Neural progenitor cell (in vitro differentiated cells): ENCODE measurements at regions not wholly inside any gene's neighbourhood (a gene's known extent, or its start where the extent isn't known, plus 50 kb on each side); places are given as distances from the start of the nearest gene placed in this dataset.

Experiments used
- DNase-seq: peaks from one replicate; pipeline ENCODE4 v3.0.0-alpha.2; 2016; ENCODE audit warnings: low spot score
- H2AFZ ChIP-seq: fragments of 200-600 bp; sonication (generic); replicated peaks from 2 replicates; pipeline ENCODE4 v1.6.1; 2016; ENCODE audit warnings: antibody characterized with exemption
- H3F3A ChIP-seq: fragments of 200-600 bp; sonication (generic); 2 replicates; pipeline ENCODE4 v1.6.1; 2016; ENCODE audit warnings: antibody characterized with exemption, low read depth
- H3K27ac ChIP-seq: fragments of 200-600 bp; sonication (generic); 2 replicates; pipeline ENCODE4 v1.5.1; 2016; ENCODE audit warnings: mild to moderate bottlenecking
- H3K27me3 ChIP-seq: fragments of 200-600 bp; sonication (generic); 2 replicates; pipeline ENCODE4 v1.6.1; 2016; ENCODE audit warnings: mild to moderate bottlenecking, moderate library complexity
- H3K36me3 ChIP-seq: fragments of 200-600 bp; sonication (generic); 2 replicates; pipeline ENCODE4 v1.5.1; 2016
- H3K4me1 ChIP-seq: fragments of 200-600 bp; sonication (generic); 2 replicates; pipeline ENCODE4 v1.6.1; 2016; ENCODE audit warnings: mixed run types
- H3K4me2 ChIP-seq: fragments of 200-600 bp; sonication (generic); 2 replicates; pipeline ENCODE4 v1.6.1; 2016
- H3K4me3 ChIP-seq: fragments of 200-600 bp; sonication (generic); 2 replicates; pipeline ENCODE4 v1.5.1; 2016
- H3K79me2 ChIP-seq: fragments of 200-600 bp; sonication (generic); 2 replicates; pipeline ENCODE4 v1.6.1; 2016; ENCODE audit warnings: low read depth
- H3K9ac ChIP-seq: fragments of 200-600 bp; sonication (generic); 2 replicates; pipeline ENCODE4 v1.6.1; 2016
- H3K9me3 ChIP-seq: fragments of 200-600 bp; sonication (generic); 2 replicates; pipeline ENCODE4 v1.5.1; 2016; ENCODE audit warnings: low read depth
- H4K20me1 ChIP-seq: fragments of 200-600 bp; sonication (generic); 2 replicates; pipeline ENCODE4 v1.6.1; 2016; ENCODE audit warnings: low read depth
- H3K27ac Mint-ChIP-seq: 3 replicates; pipeline ENCODE4 v1.8.0; 2021; ENCODE audit warnings: mixed read lengths
- H3K27me3 Mint-ChIP-seq: 2 replicates; pipeline ENCODE4 v1.8.0; 2022; ENCODE audit warnings: low read depth, mild to moderate bottlenecking, inconsistent platforms, moderate library complexity, mixed read lengths; ENCODE audit not compliant: insufficient read depth
- H3K36me3 Mint-ChIP-seq: 3 replicates; pipeline ENCODE4 v1.8.0; 2021; ENCODE audit warnings: mixed read lengths
- H3K4me1 Mint-ChIP-seq: 3 replicates; pipeline ENCODE4 v1.8.0; 2021; ENCODE audit warnings: mixed read lengths
- H3K4me3 Mint-ChIP-seq: 3 replicates; pipeline ENCODE4 v1.8.0; 2021; ENCODE audit warnings: mild to moderate bottlenecking, moderate library complexity, mixed read lengths
- H3K9me3 Mint-ChIP-seq: 3 replicates; pipeline ENCODE4 v1.8.0; 2020; ENCODE audit warnings: mixed read lengths
- EZH2 ChIP-seq: fragments of 200-600 bp; sonication (generic); IDR thresholded peaks from 2 replicates; pipeline ENCODE4 v1.6.1; 2017; ENCODE audit warnings: antibody characterized with exemption, mild to moderate bottlenecking, moderate library complexity
- EZH2phosphoT487 ChIP-seq: fragments of 200-600 bp; sonication (generic); IDR thresholded peaks from 2 replicates; pipeline ENCODE4 v1.6.1; 2017; ENCODE audit warnings: antibody characterized with exemption
- TF ChIP-seq, protein P1 (sequence below): fragments of 200-600 bp; sonication (generic); IDR thresholded peaks from 2 replicates; pipeline ENCODE4 v1.5.1; 2017; ENCODE audit warnings: antibody characterized with exemption, mild to moderate bottlenecking

DNA sequence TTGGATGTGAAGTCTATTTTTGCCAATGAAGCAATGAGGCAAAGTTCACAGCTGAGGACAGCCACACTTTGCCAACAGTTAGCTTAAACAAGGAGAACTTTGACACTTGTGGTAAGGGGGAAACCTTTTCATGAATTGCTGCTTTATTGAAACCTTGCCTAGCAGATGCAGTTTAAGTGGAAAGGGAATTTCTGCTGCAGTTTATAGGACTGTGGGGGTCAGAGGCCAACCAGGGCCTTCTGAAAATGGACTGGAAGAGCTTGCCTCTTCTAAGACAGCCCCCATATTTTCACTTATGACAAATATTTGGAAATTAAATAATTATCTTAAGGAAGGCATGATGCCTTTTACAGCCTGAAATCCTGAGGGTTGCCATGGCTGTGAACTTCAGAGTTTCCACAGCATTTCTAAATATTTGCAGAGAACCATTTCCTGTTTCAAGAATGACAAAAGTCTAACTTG is 550.3 kb downstream of the RAB28 start:
- Histone ChIP-seq H3K9ac (no peak overlapping the region), H3K9me3 (no peaks in the 10 kb centered on the region), H3K4me2 (no peak overlapping the region), H3K27me3 (no peaks in the 10 kb centered on the region), H4K20me1 (no peaks in the 10 kb centered on the region), H3K36me3 (no peaks in the 10 kb centered on the region), H2AFZ (no peak overlapping the region), H3K4me1 (no peaks in the 10 kb centered on the region), H3F3A (no peaks in the 10 kb centered on the region), H3K79me2 (no peaks in the 10 kb centered on the region), H3K27ac (no peak overlapping the region), H3K4me3 (no peak overlapping the region)
- no peak overlapping the region for H3K4me3 Mint-ChIP-seq
- H3K4me1 Mint-ChIP-seq = no peaks in the 10 kb centered on the region
- no peaks in the 10 kb centered on the region for H3K27me3 Mint-ChIP-seq
- H3K27ac Mint-ChIP-seq = no peak overlapping the region
- no peak for DNase-seq
- no peaks in the 10 kb centered on the region for H3K36me3 Mint-ChIP-seq
- TF ChIP-seq EZH2phosphoT487 (no peak), EZH2 (no peak)
- TF ChIP-seq, protein P1, sequence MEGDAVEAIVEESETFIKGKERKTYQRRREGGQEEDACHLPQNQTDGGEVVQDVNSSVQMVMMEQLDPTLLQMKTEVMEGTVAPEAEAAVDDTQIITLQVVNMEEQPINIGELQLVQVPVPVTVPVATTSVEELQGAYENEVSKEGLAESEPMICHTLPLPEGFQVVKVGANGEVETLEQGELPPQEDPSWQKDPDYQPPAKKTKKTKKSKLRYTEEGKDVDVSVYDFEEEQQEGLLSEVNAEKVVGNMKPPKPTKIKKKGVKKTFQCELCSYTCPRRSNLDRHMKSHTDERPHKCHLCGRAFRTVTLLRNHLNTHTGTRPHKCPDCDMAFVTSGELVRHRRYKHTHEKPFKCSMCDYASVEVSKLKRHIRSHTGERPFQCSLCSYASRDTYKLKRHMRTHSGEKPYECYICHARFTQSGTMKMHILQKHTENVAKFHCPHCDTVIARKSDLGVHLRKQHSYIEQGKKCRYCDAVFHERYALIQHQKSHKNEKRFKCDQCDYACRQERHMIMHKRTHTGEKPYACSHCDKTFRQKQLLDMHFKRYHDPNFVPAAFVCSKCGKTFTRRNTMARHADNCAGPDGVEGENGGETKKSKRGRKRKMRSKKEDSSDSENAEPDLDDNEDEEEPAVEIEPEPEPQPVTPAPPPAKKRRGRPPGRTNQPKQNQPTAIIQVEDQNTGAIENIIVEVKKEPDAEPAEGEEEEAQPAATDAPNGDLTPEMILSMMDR = no peak
- H3K9me3 Mint-ChIP-seq = no peaks in the 10 kb centered on the region

DNA sequence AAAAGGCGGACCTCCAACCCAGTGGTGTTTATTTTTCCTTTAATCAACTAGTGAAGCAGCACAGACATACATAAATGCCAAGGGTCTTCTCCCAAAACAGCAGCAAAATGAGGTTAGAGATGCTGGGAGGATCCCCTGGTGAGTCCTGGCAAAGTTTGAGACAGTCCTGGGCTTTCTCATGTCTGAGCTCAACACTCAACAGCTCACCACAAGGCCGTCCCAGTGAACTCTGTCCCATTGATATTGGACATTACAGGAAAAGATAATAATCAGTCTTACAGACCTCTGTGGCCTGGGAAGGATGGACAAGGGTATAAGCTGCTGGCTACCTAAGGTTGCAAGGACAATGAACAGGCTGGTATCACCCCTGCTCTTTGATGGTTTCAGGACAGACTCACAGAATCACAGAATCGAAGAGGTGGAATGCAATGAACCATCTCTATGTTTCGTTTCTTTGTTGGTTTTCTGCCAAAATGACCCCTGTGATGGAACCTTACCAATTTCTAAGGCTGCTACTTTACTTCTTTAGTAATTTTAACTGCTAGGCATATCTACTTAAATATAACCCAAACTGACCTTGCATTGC is 551.8 kb downstream of the RAB28 start:
- Histone ChIP-seq H3K27me3 (no peaks in the 10 kb centered on the region), H3K4me3 (no peak overlapping the region), H3K4me2 (no peak overlapping the region), H3K36me3 (no peaks in the 10 kb centered on the region), H2AFZ (no peak overlapping the region), H3K9me3 (no peaks in the 10 kb centered on the region), H3K79me2 (no peaks in the 10 kb centered on the region), H3F3A (no peaks in the 10 kb centered on the region), H3K9ac (no peak overlapping the region), H3K4me1 (no peaks in the 10 kb centered on the region), H4K20me1 (no peaks in the 10 kb centered on the region), H3K27ac (no peak overlapping the region)
- no peaks in the 10 kb centered on the region for H3K4me1 Mint-ChIP-seq
- H3K27me3 Mint-ChIP-seq = no peaks in the 10 kb centered on the region
- no peak for DNase-seq
- H3K27ac Mint-ChIP-seq = no peak overlapping the region
- no peaks in the 10 kb centered on the region for H3K36me3 Mint-ChIP-seq
- H3K9me3 Mint-ChIP-seq = no peaks in the 10 kb centered on the region
- H3K4me3 Mint-ChIP-seq = no peak overlapping the region
- TF ChIP-seq, protein P1 = no peak
- TF ChIP-seq EZH2phosphoT487 (no peak), EZH2 (no peak)

DNA sequence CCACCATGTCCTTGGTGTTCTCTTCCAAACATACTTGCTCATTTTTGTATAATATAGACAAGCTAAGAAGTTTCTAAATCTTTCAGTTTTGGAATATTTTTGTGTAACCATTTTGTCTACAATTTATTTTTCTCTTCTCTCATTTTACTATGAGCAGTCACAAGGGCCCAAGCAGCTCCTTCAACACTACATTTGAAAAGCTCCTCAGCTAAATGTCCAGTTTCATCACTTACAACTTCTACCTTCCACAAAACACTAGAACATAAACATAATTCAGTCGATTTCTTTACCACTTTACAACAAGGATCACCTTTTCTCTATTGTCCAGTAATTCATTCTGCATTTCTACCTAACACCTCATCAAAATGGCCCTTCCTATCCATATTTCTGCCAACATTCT is 554.4 kb downstream of the RAB28 start:
- Mint-ChIP-seq H3K9me3 (no peaks in the 10 kb centered on the region), H3K4me1 (no peaks in the 10 kb centered on the region), H3K4me3 (no peak overlapping the region), H3K27ac (no peak overlapping the region), H3K36me3 (no peaks in the 10 kb centered on the region), H3K27me3 (no peaks in the 10 kb centered on the region)
- H3K36me3 ChIP-seq = no peaks in the 10 kb centered on the region
- no peak for TF ChIP-seq EZH2phosphoT487
- TF ChIP-seq EZH2 = no peak
- TF ChIP-seq, protein P1 = no peak
- no peaks in the 10 kb centered on the region for H3F3A ChIP-seq
- H3K27ac ChIP-seq = no peak overlapping the region
- H2AFZ ChIP-seq = no peak overlapping the region
- no peak overlapping the region for H3K4me2 ChIP-seq
- no peaks in the 10 kb centered on the region for H3K4me1 ChIP-seq
- no peaks in the 10 kb centered on the region for H4K20me1 ChIP-seq
- no peak for DNase-seq
- H3K9ac ChIP-seq = no peak overlapping the region
- no peak overlapping the region for H3K4me3 ChIP-seq
- H3K27me3 ChIP-seq = no peaks in the 10 kb centered on the region
- no peaks in the 10 kb centered on the region for H3K79me2 ChIP-seq
- no peaks in the 10 kb centered on the region for H3K9me3 ChIP-seq
